HG02642 (cell line): ENCODE measurements at regions not wholly inside any gene's neighbourhood (a gene's known extent, or its start where the extent isn't known, plus 50 kb on each side); places are given as distances from the start of the nearest gene placed in this dataset.

Experiments used
- ATAC-seq: cut with Tn5 transposase; IDR thresholded peaks from one replicate; pipeline ENCODE4 v1.9.1; 2021; ENCODE audit warnings: mild to moderate bottlenecking; ENCODE audit not compliant: unreplicated experiment, poor library complexity

- no peak for ATAC-seq
These were observed 55.1 kb upstream of the LOC128125822 start for GRCh38 chr6:63517221-63517620.

DNA sequence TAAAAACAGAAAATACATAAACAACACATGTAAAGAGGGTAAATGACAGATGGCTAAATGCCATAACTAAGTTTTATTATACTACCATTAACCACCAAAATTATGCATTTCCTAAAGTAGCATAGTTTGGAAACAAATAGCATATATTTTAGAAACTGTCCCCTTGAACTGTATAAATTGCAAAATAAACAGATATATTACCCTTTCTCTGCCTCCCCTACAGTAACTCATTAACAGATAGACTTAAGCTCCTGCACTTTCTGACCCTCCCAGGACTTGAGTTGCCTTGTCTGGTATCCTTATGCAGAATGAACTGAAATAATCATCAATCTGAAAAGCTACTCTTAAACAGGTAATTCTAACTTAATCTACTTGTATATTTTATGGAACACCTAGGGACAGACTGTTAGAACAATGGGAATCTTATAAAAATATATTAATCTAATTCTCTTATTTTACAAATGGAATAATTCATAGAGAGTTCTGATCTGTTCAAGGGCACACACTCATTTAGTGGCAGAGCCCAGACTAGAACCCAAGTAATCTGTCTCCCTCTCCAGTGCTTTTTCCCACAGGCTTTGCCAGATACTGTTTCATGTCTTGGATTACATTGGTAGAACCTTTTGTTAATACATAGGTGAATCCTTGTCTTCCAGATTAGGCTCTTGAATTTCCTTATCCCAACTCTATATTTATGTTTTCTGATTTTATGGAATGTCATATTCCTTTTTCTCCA lies 50.6 kb upstream of the LOC128125822 start:
- ATAC-seq = no peak
